Activated effector memory CD4-positive, alpha-beta T cell treated with anti-CD3 and anti-CD28 coated beads, Interleukin-2, amount 50 U/mL, for 16 hours (primary cell): ENCODE measurements at regions not wholly inside any gene's neighbourhood (a gene's known extent, or its start where the extent isn't known, plus 50 kb on each side); places are given as distances from the start of the nearest gene placed in this dataset.

ENCODE experiments used
- DNase-seq: peaks from one replicate; pipeline ENCODE4 v3.0.0-alpha.2; 2020

DNA sequence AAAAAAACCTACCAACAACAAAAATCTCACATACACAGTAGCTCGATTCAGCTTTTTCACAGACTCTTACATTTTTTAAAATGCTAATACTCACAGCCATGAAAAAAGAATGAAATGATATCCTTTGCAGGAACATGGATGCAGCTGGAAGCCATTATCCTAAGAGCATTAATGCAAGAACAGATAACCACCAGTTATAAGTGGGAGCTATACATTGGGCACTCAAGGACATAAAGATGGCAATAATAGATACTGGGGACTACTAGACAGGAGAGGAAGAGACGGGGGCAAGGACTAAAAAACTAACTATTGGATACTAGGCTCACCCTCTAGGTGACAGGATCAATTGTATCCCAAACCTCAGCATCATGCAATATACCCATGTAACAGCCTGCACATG lies 90.3 kb upstream of the CCNH start:
- DNase-seq: no peak

DNA sequence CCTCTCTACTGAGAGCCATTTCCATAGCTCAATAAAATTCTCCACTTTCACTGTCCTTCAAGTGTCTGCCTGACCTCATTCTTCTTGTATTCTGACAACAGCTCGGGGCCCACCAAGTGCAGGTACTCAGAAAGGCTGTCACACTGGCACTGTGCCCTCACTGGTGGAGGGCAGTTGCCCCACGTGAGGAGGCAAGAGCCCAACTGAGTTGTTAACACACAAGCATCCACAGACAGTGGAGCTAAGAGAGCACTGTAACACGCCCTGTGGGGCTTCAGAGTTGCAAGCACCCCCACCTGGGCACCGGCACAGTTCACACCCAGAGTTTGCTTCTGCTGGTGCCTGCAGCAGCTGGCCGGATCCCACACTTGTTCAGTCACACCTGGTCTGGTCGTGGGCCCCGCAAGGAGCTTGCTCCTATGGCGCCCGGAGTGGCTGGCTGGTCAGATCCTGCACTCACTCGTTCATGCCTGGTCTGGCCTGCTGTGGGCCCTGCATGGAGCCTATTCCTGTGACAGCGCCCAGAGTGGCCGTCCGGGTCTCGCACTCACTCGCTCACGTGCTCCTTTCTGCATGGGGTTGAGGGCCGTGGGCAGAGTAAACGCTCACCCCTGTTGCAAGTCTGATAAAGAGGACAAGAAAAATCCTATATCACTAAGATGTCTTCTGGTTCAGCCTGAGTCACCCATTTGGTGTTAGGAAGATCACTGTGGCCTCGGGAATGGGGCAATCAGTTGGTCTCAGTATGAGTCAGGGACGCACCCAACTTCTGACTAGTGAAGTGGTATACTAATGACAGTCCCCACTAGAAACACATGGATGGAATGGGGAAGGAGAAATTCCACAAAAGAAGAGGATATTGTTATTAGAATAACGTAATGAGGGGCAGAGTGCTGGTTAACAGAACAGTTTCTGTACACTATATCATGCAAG lies 87.0 kb upstream of the CCNH start:
- DNase-seq: no peak
